DOHH2 (cell line): ENCODE measurements at regions not wholly inside any gene's neighbourhood (a gene's known extent, or its start where the extent isn't known, plus 50 kb on each side); places are given as distances from the start of the nearest gene placed in this dataset.

ENCODE experiments used
- H3F3A ChIP-seq: fragments of 200-600 bp; sonication (generic), shearing (Covaris generic); 2 replicates; pipeline ENCODE4 v1.6.0; 2016; ENCODE audit warnings: antibody characterized with exemption, mild to moderate bottlenecking; ENCODE audit not compliant: control insufficient read depth, insufficient read depth
- H3K27ac ChIP-seq: fragments of 200-600 bp; sonication (generic); 2 replicates; pipeline ENCODE4 v1.5.1; 2014; ENCODE audit warnings: low read depth, mild to moderate bottlenecking, low read length, moderate library complexity
- H3K27me3 ChIP-seq: fragments of 200-600 bp; sonication (generic); 2 replicates; pipeline ENCODE4 v1.6.1; 2014; ENCODE audit warnings: mild to moderate bottlenecking, low read length, mixed read lengths; ENCODE audit not compliant: control insufficient read depth
- H3K36me3 ChIP-seq: fragments of 200-600 bp; sonication (generic); 2 replicates; pipeline ENCODE4 v1.6.1; 2014; ENCODE audit warnings: mild to moderate bottlenecking, low read length, moderate library complexity, mixed read lengths; ENCODE audit not compliant: control insufficient read depth
- H3K4me1 ChIP-seq: fragments of 200-600 bp; sonication (generic); 2 replicates; pipeline ENCODE4 v1.6.1; 2014; ENCODE audit warnings: mild to moderate bottlenecking, low read length, mixed read lengths; ENCODE audit not compliant: control insufficient read depth
- H3K4me2 ChIP-seq: fragments of 200-600 bp; sonication (generic); 2 replicates; pipeline ENCODE4 v1.6.0; 2014; ENCODE audit warnings: mild to moderate bottlenecking, low read length, moderate library complexity
- H3K4me3 ChIP-seq: fragments of 200-600 bp; sonication (generic); 2 replicates; pipeline ENCODE4 v1.5.1; 2014; ENCODE audit warnings: mild to moderate bottlenecking, low read length, mixed read lengths
- H3K79me2 ChIP-seq: fragments of 200-600 bp; sonication (generic); 2 replicates; pipeline ENCODE4 v1.6.1; 2014; ENCODE audit warnings: mild to moderate bottlenecking, low read length, mixed read lengths; ENCODE audit not compliant: control insufficient read depth
- H3K9me2 ChIP-seq: fragments of 200-600 bp; sonication (generic); replicated peaks from 2 replicates; pipeline ENCODE4 v1.6.1; 2014; ENCODE audit warnings: mild to moderate bottlenecking, low read length, mixed read lengths; ENCODE audit not compliant: control insufficient read depth
- H3K9me3 ChIP-seq: fragments of 200-600 bp; sonication (generic); 2 replicates; pipeline ENCODE4 v1.6.1; 2014; ENCODE audit warnings: antibody characterized with exemption, low read length, mixed read lengths; ENCODE audit not compliant: control insufficient read depth, insufficient read depth
- H4K20me1 ChIP-seq: fragments of 200-600 bp; sonication (generic); 2 replicates; pipeline ENCODE4 v1.6.0; 2014; ENCODE audit warnings: low read depth, mild to moderate bottlenecking, antibody characterized with exemption, low read length, moderate library complexity; ENCODE audit not compliant: control insufficient read depth, insufficient read depth
- CTCF ChIP-seq: fragments of 200-600 bp; sonication (generic); IDR thresholded peaks from one replicate; pipeline ENCODE4 v1.5.1; 2014; ENCODE audit warnings: antibody characterized with exemption, mild to moderate bottlenecking, low read depth, low read length; ENCODE audit not compliant: poor library complexity, severe bottlenecking
- EZH2phosphoT487 ChIP-seq: fragments of 200-600 bp; sonication (generic); IDR thresholded peaks from 2 replicates; pipeline ENCODE4 v1.6.1; 2017; ENCODE audit warnings: borderline replicate concordance, mild to moderate bottlenecking, antibody characterized with exemption, low read length, moderate library complexity, mixed read lengths

GRCh38 chr3:76554707-76555106 is 485.2 kb upstream of the ROBO2 start:
- Histone ChIP-seq H3K79me2 (no peaks in the 10 kb centered on the region), H3K9me3 (no peaks in the 10 kb centered on the region; the same call in 1 of the 2 replicates)

GRCh38 chr3:76561494-76562236 is 478.2 kb upstream of the ROBO2 start:
- H4K20me1 ChIP-seq, result no peaks in the 10 kb centered on the region
- no peaks in the 10 kb centered on the region for H3K79me2 ChIP-seq
- no peaks in the 10 kb centered on the region for H3K36me3 ChIP-seq
- no peaks in the 10 kb centered on the region for H3F3A ChIP-seq
- H3K4me1 ChIP-seq, result no peaks in the 10 kb centered on the region
- no peak overlapping the region for H3K27ac ChIP-seq
- no peaks in the 10 kb centered on the region for H3K9me3 ChIP-seq
- no peaks in the 10 kb centered on the region for H3K27me3 ChIP-seq
- TF ChIP-seq EZH2phosphoT487 (no peak), CTCF (no peak)
- no peaks in the 10 kb centered on the region for H3K9me2 ChIP-seq
- no peak overlapping the region for H3K4me3 ChIP-seq
- H3K4me2 ChIP-seq, result no peak overlapping the region

More at GRCh38 chr3:76554707-76555106, 485.2 kb upstream of the ROBO2 start:
- no peaks in the 10 kb centered on the region for H3K36me3 ChIP-seq
- H3K9me2 ChIP-seq, result no peaks in the 10 kb centered on the region
- H3K27ac ChIP-seq, result no peak overlapping the region
- H3K27me3 ChIP-seq, result no peaks in the 10 kb centered on the region
- no peaks in the 10 kb centered on the region for H3K4me1 ChIP-seq
- no peaks in the 10 kb centered on the region for H4K20me1 ChIP-seq
- no peaks in the 10 kb centered on the region for H3F3A ChIP-seq
- no peak overlapping the region for H3K4me2 ChIP-seq
- H3K4me3 ChIP-seq, result no peak overlapping the region
- TF ChIP-seq EZH2phosphoT487 (no peak), CTCF (no peak)

- H3K36me3 ChIP-seq, result no peaks in the 10 kb centered on the region
- no peak overlapping the region for H3K4me3 ChIP-seq
- no peaks in the 10 kb centered on the region for H3F3A ChIP-seq
- no peaks in the 10 kb centered on the region for H4K20me1 ChIP-seq
- no peaks in the 10 kb centered on the region for H3K9me2 ChIP-seq
- no peak overlapping the region for H3K4me2 ChIP-seq
- H3K4me1 ChIP-seq, result no peaks in the 10 kb centered on the region
- H3K9me3 ChIP-seq, result no peaks in the 10 kb centered on the region
- no peaks in the 10 kb centered on the region for H3K27me3 ChIP-seq
- H3K27ac ChIP-seq, result no peak overlapping the region
- no peaks in the 10 kb centered on the region for H3K79me2 ChIP-seq
- no peak for TF ChIP-seq CTCF
- no peak for TF ChIP-seq EZH2phosphoT487
These were observed 474.2 kb upstream of the ROBO2 start for GRCh38 chr3:76565496-76566210.
